ENCODE measurements at regions not wholly inside any gene's neighbourhood (a gene's known extent, or its start where the extent isn't known, plus 50 kb on each side); places are given as distances from the start of the nearest gene placed in this dataset.
A peak's percentile ranks its signal among the peaks of the same experiment; 100 is the strongest.

DNA sequence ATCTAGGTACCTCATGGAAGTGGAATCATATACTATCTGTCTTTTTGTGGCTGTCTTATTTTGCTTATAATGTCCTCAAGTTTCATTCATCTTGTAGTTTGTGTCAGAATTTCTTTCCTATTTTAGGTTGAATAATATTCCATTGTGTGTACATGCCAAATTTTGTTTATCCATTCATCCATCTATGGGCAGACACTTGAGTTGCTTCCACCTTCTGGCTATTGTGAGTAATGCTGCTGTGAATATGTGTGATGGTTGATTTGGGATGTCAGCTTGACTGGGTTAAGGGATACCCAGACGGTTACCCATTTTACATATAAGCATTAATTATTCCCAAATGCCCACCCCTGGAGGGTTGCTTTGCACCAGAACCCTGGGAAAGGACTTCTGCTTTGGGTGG lies 477.5 kb downstream of the PTPRU start:
- CTCF ChIA-PET: interaction anchor here (1.0 to 1.4 kb wide), 2 partner anchors 11 to 204 kb away, joined by 3 read pairs; no protein-coding TSS in a partner anchor
- intact Hi-C loops (cut with micrococcal nuclease): no loop called here
- POLR2A ChIA-PET: interaction anchor here (1.3 kb wide), 1 partner anchor 16 kb away, joined by 3 read pairs; no protein-coding TSS in a partner anchor

DNA sequence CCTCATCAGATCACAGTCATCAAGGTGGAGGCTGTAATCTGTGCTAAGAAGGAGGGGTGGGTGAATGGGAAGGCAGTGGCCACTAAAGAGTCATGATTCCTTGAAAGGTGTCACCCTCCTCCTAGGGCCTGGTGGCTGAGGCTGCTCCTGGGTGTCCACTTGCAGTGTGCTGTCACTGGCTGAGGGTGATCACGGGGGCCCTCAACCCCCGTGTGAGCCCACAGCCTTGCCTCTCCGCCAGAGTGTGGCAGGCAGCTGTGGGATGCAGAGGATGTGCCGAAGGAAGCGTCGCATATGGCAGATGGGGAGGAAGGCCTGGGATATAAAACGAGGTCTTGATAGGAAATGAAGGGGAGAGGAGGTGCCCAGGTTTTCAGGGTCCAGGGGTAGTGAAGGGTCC lies 476.5 kb downstream of the PTPRU start:
- Histone ChIP-seq H3K27ac (ENCODE audit: low read depth, low read length) (no peak overlapping the region), H2AFZ (ENCODE audit: low read depth, low read length, poor library complexity, severe bottlenecking) (no peak overlapping the region), H3K4me3 (replicated peaks in 1 of 2; ENCODE audit: low read depth in 1 of 2, low read length in 2 of 2) (no peak overlapping the region), H3K4me1 (ENCODE audit: control insufficient read depth in 1 of 2, insufficient read depth in 2 of 2, low read length in 2 of 2) (peaks cover 5 to 35% of the 10 kb centered on the region in 2 experiments; a peak in 3 of 4 replicates), H3K79me2 (ENCODE audit: insufficient read depth, low read length) (no peaks in the 10 kb centered on the region), H3K27me3 (ENCODE audit: insufficient read depth, low read length) (no peaks in the 10 kb centered on the region), H3K9me2 (ENCODE audit: insufficient read depth) (no peaks in the 10 kb centered on the region), H4K20me1 (ENCODE audit: insufficient read depth) (no peaks in the 10 kb centered on the region), H3K9ac (ENCODE audit: low read length) (no peak overlapping the region), H3K4me2 (ENCODE audit: low read length) (no peak overlapping the region), H3K36me3 (ENCODE audit: control insufficient read depth in 1 of 2, insufficient read depth in 2 of 2, low read length in 2 of 2) (no peaks in the 10 kb centered on the region), H3K9me3 (ENCODE audit: control insufficient read depth in 1 of 2, insufficient read depth in 1 of 2, low read depth in 1 of 2, low read length in 2 of 2) (no peaks in the 10 kb centered on the region)
- CTCF ChIA-PET: interaction anchor here (1.0 kb wide), 1 partner anchor 10 kb away, joined by 3 read pairs; no protein-coding TSS in a partner anchor
- no TSS peak for BruUV-seq (replicated peaks)
- ATAC-seq (no peak), DNase-seq (ENCODE audit: low read depth, low spot score) (no peak)
- RAD21 ChIA-PET (ENCODE audit: low non-redundant PET in 1 of 2, low total read pairs in 2 of 2, uncharacterized antibody in 2 of 2, unreplicated experiment in 2 of 2): no interaction called here
- POLR2A ChIA-PET: no interaction called here
- intact Hi-C loops (cut with micrococcal nuclease): no loop called here
- TF ChIP-seq, protein P1, sequence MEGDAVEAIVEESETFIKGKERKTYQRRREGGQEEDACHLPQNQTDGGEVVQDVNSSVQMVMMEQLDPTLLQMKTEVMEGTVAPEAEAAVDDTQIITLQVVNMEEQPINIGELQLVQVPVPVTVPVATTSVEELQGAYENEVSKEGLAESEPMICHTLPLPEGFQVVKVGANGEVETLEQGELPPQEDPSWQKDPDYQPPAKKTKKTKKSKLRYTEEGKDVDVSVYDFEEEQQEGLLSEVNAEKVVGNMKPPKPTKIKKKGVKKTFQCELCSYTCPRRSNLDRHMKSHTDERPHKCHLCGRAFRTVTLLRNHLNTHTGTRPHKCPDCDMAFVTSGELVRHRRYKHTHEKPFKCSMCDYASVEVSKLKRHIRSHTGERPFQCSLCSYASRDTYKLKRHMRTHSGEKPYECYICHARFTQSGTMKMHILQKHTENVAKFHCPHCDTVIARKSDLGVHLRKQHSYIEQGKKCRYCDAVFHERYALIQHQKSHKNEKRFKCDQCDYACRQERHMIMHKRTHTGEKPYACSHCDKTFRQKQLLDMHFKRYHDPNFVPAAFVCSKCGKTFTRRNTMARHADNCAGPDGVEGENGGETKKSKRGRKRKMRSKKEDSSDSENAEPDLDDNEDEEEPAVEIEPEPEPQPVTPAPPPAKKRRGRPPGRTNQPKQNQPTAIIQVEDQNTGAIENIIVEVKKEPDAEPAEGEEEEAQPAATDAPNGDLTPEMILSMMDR (IDR thresholded peaks at IDR 0.05 in 2 of 3, conservative IDR thresholded peaks at IDR 0.05 in 1 of 3; ENCODE audit: borderline replicate concordance in 1 of 3, insufficient read depth in 1 of 3, low read depth in 2 of 3, low read length in 2 of 3): no peak
- TF ChIP-seq TCF7L2 (IDR thresholded peaks at IDR 0.05; ENCODE audit: borderline replicate concordance, extremely low read depth, insufficient read depth, insufficient read length) (no peak), RAD21 (IDR thresholded peaks at IDR 0.05; ENCODE audit: low read depth) (no peak), POLR2AphosphoS5 (IDR thresholded peaks at IDR 0.05; ENCODE audit: low read depth, low read length) (no peak), ZFX (IDR thresholded peaks at IDR 0.05) (no peak), FOSL1 (IDR thresholded peaks at IDR 0.05; ENCODE audit: low read depth) (no peak)
- TF ChIP-seq, protein P2, sequence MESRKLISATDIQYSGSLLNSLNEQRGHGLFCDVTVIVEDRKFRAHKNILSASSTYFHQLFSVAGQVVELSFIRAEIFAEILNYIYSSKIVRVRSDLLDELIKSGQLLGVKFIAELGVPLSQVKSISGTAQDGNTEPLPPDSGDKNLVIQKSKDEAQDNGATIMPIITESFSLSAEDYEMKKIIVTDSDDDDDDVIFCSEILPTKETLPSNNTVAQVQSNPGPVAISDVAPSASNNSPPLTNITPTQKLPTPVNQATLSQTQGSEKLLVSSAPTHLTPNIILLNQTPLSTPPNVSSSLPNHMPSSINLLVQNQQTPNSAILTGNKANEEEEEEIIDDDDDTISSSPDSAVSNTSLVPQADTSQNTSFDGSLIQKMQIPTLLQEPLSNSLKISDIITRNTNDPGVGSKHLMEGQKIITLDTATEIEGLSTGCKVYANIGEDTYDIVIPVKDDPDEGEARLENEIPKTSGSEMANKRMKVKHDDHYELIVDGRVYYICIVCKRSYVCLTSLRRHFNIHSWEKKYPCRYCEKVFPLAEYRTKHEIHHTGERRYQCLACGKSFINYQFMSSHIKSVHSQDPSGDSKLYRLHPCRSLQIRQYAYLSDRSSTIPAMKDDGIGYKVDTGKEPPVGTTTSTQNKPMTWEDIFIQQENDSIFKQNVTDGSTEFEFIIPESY (IDR thresholded peaks at IDR 0.05; ENCODE audit: extremely low read depth, insufficient replicate concordance, low read length): no peak

More for the DNA sequence above, 477.5 kb downstream of the PTPRU start:
- RAD21 ChIA-PET (ENCODE audit: low non-redundant PET in 1 of 2, low total read pairs in 2 of 2, uncharacterized antibody in 2 of 2, unreplicated experiment in 2 of 2): no interaction called here
- H3K4me3 ChIP-seq (replicated peaks in 1 of 2; ENCODE audit: low read depth in 1 of 2, low read length in 2 of 2): no peak overlapping the region
- DNase-seq (ENCODE audit: low read depth, low spot score): no peak
- H4K20me1 ChIP-seq (ENCODE audit: insufficient read depth): no peaks in the 10 kb centered on the region
- H3K9me2 ChIP-seq (ENCODE audit: insufficient read depth): no peaks in the 10 kb centered on the region
- H3K9ac ChIP-seq (ENCODE audit: low read length): no peak overlapping the region
- no peak for TF ChIP-seq TCF7L2 (IDR thresholded peaks at IDR 0.05; ENCODE audit: borderline replicate concordance, extremely low read depth, insufficient read depth, insufficient read length)
- TF ChIP-seq RAD21 (IDR thresholded peaks at IDR 0.05; ENCODE audit: low read depth): peak; percentile 54
- no peak for TF ChIP-seq ZNF274 (IDR thresholded peaks at IDR 0.05; ENCODE audit: low read depth, low read length)
- TF ChIP-seq, protein P1 (IDR thresholded peaks at IDR 0.05 in 2 of 3, conservative IDR thresholded peaks at IDR 0.05 in 1 of 3; ENCODE audit: borderline replicate concordance in 1 of 3, insufficient read depth in 1 of 3, low read depth in 2 of 3, low read length in 2 of 3): peak; percentile 27 to 52 (median 37); a peak in 5 of 6 replicates
- no peak for TF ChIP-seq ELF1 (IDR thresholded peaks at IDR 0.05; ENCODE audit: borderline replicate concordance, low read depth)
- no peak overlapping the region for H3K27ac ChIP-seq (ENCODE audit: low read depth, low read length)
- H2AFZ ChIP-seq (ENCODE audit: low read depth, low read length, poor library complexity, severe bottlenecking): no peak overlapping the region
- no TSS peak for BruUV-seq (replicated peaks)
- peaks cover 5 to 25% of the 10 kb centered on the region in 2 experiments; a peak in 3 of 4 replicates for H3K4me1 ChIP-seq (ENCODE audit: control insufficient read depth in 1 of 2, insufficient read depth in 2 of 2, low read length in 2 of 2)
- H3K9me3 ChIP-seq (ENCODE audit: control insufficient read depth in 1 of 2, insufficient read depth in 1 of 2, low read depth in 1 of 2, low read length in 2 of 2): no peaks in the 10 kb centered on the region
- H3K36me3 ChIP-seq (ENCODE audit: control insufficient read depth in 1 of 2, insufficient read depth in 2 of 2, low read length in 2 of 2): no peaks in the 10 kb centered on the region
- no peaks in the 10 kb centered on the region for H3K27me3 ChIP-seq (ENCODE audit: insufficient read depth, low read length)
- H3K4me2 ChIP-seq (ENCODE audit: low read length): no peak overlapping the region
- ATAC-seq: peak; percentile 61; the same call in 1 of the 2 replicates
- no peaks in the 10 kb centered on the region for H3K79me2 ChIP-seq (ENCODE audit: insufficient read depth, low read length)

Data from HCT116 (cell line).